ENCODE measurements at regions not wholly inside any gene's neighbourhood (a gene's known extent, or its start where the extent isn't known, plus 50 kb on each side); places are given as distances from the start of the nearest gene placed in this dataset.

GRCh38 chr10:108290823-108291222, 1126.3 kb upstream of the SORCS1 start:
- no peak for DNase-seq

DNA sequence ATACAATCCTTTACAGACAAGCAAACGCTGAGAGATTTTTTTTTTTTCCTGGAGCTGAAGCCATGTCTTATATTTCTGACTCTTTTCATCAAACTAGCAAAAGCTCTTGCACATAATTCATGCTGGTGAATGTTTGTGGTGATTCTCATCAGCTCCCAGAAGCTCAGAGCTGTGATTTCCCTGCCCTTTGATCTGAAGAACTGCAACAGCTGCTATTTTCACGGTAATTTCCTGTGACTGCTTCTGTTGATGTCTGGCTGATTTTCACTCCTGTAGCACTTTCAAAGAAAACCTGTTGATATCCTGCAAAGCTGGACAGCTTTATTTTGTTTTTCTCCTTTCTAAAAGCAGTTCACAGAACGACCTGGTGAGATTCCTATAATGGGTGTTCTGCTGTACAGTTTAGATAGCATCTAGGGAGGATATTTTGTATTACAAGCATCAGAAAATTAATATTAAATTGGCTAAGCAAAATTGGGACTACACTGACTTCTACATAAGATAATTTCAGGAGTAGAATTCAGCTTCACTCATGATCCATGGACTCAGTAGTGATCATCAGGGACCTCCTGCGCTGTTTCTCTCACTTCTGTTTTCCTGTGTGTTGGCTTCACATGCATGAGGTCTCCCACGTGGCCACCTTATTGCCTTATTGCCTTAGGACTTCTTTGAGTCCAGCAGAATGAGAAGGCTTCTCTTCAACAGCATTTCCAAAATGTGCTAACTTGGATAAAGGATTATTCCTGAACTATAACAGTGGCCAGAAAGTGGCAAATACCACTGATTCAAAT, 1111.6 kb upstream of the SORCS1 start:
- DNase-seq = no peak

- DNase-seq = no peak
These were observed 1095.9 kb upstream of the SORCS1 start for GRCh38 chr10:108260383-108260906.

- no peak for DNase-seq
These were observed 1089.6 kb upstream of the SORCS1 start for GRCh38 chr10:108254089-108254488.

DNA sequence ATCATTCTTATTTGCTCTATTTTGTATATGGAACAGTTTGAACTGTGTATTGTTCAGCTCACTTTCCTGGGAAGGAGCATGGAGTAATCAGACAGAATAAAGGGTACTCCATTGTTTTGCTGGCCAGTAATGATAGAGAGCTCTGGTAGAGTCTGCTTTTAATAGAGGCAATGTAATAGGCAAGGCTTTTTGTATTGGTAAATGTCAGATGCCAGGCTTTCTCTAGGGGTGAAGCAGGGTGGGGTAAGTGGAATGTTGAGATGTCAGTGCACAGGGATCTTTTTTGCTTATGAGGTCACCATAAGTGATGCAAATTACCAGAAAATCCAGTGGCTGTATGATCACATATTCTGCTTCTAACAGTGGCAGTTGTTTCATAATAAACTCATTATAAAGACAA, 1088.3 kb upstream of the SORCS1 start:
- DNase-seq = no peak

GRCh38 chr10:108250936-108251620, 1086.6 kb upstream of the SORCS1 start:
- DNase-seq = no peak

DNA sequence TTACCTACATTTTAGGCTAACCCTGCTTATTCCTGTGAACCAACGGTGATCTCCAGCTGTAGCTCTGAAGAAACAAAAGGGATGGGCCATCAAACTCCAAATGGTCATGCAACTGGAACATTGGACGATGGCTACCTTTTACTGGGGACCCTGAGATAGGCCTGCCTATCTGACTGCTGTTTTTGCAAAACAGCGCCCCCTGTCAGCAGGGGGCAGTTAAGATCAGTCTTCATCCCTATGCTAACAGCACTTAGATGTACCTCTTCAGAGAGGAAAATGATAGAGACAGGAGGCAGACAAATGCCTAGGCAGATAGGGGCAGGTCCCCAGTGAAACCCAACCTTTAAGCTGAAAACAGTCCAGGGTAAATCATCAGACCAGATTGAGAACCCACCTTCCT, 1085.4 kb upstream of the SORCS1 start:
- no peak for DNase-seq

DNA sequence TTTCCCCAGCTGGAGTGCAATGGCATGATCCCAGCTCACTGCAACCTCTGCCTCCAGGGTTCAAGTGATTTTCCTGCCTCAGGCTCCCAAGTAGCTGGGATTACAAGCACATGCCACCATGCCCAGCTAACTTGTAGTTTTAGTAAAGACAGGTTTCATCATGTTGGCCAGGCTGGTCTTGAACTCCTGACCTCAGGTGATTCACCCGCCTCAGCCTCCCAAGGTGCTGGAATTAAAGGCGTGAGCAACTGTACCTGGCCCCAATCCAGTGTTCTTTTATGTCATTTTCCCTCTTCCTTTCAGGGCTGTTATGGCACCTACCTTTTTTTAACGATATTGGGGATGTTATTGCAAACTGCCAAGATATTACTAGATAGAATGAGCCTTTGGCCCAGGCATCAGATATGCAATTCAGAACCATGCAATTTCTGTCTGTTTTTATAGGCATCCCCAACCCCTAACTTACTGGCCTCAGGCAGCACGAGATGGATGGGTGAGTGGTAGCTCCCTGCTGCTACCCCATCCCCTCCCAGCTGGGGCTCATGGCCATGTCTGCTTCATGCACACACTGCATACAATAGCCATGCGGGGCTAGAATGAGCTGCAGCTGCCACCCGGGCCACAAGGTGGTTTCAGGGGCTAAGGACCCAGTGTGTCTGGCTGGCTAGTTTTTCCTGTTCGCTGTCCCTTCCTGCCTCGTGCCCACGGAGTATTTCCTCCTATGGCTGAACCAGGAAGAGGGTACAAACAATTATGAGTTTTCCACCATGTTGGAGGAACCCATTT, 1080.1 kb upstream of the SORCS1 start:
- DNase-seq = no peak

- no peak for DNase-seq
These were observed 1076.7 kb upstream of the SORCS1 start for GRCh38 chr10:108241166-108241565.

GRCh38 chr10:108238261-108238660, 1073.8 kb upstream of the SORCS1 start:
- DNase-seq = no peak

- no peak for DNase-seq
These were observed 1066.1 kb upstream of the SORCS1 start for GRCh38 chr10:108230478-108231170.

DNA sequence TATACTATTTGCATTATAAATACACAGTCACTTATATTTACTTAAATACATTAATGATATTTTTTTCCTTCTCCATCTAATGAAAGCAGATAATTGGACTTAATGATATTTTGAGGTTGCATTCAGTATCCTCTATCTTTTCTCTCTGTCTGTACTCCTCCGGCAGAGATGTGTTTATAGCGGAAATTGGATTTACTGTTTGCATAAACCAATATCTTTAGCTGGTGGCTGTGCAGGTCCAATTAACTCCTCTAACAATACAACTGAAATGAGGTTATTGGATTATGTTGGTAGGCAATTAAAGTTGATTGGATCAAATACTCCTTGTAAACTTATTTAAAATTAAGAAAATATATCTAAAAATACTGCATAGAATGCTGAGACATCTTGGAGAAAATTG, 1044.2 kb upstream of the SORCS1 start:
- no peak for DNase-seq

DNA sequence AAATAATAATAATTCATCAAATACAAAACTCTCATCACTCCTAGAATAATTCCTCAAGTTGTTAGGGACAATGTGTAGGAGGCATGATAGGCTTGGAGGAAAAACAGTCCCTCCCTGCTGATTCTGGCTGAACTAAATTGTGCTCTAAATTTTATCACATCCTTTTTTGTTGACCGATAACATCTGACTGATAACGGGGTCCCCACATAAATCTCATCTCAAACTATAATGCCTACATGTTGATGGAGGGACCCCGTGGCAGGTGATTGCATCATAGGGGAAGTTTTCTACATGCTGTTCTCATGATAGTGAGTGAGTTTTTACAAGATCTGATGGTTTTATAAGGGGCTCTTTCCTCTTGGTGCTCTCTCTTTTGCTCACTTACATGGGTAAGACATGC, 1043.5 kb upstream of the SORCS1 start:
- DNase-seq = no peak

GRCh38 chr10:108204528-108205305, 1040.2 kb upstream of the SORCS1 start:
- DNase-seq = no peak

GRCh38 chr10:108203905-108204527, 1039.5 kb upstream of the SORCS1 start:
- DNase-seq = no peak

DNA sequence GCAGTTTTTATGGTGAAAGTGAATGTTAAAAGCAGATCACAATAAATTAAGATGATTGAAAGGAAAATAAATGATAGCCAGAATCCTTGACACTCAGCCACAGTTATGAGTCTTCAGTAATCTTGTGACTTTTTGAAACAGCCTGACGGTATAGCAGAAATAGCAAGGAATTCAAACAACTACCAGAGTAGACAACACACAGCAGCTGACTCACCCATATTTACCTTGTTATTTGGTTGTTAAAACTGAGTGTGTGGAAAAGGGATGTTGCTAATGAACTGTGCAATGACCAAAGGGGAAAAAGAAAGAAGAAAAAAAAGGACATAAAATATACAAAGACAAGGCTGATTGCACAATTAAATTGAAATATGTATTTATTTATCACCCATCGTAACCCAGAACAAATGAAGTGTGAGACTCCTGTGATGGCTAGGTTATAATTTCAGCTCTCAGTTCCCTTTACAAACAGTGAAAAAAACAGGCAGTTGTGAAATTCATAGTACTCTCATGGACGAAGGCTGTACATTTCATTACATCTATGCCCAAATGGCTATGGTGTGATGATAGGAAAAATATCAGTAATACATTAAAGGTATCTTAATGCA, 1023.0 kb upstream of the SORCS1 start:
- DNase-seq = no peak

- no peak for DNase-seq
These were observed 1019.6 kb upstream of the SORCS1 start for GRCh38 chr10:108184114-108184513.

- peak; percentile 18 for DNase-seq
These were observed 1016.4 kb upstream of the SORCS1 start for GRCh38 chr10:108180878-108181277.

GRCh38 chr10:108169846-108170245, 1005.3 kb upstream of the SORCS1 start:
- DNase-seq = no peak

DNA sequence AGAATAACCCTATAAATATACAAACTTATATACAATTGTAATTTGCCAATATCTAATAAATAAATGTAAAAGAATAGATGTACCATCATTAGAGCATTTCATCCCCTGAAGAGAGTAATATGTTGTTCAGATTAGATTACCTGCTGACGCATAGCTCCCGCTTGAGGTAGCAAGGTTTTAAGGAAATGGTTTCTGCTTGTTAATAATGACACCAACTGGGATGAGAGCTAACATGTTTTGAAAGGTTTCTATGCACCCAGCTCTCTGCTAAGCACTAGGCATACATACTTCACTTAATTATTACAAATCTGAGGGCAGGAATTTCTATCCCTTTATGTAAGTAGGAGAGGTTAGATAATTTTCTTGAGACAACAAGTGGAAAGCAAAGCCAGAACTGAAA, 1003.3 kb upstream of the SORCS1 start:
- no peak for DNase-seq

- DNase-seq = no peak
These were observed 1001.9 kb upstream of the SORCS1 start for GRCh38 chr10:108166401-108166800.
